ENCODE measurements at regions not wholly inside any gene's neighbourhood (a gene's known extent, or its start where the extent isn't known, plus 50 kb on each side); places are given as distances from the start of the nearest gene placed in this dataset.
"Not testable (repeated sequence)": the region's sequence is repeated elsewhere in the genome, so short reads cannot be mapped to it uniquely, and the experiment has no call there.

DNA sequence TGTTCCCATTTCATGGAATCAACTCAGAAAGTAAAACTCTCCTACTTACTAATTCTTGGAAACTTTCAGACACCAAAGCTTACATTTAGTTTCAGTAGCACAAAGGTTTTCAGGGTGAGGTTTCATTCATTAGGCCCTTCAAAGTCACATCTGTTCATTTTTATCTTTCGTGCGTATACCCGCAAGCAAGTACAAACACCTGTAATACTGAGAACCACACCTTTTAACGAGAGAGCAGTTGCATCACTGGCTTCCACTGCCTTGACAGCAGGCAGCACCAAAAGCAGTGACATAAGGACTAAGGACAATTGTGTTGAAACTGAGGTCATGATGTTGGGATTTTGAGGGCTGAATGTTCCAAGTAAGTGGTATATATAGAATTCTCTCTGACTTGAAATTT is 60.5 kb downstream of the GOLGA6L22 start:
- not testable (repeated sequence) for H4K20me1 ChIP-seq (ENCODE audit: control insufficient read depth, extremely low read depth, insufficient read depth, low read length); H3K27ac ChIP-seq (ENCODE audit: insufficient read depth, low read length); H3K4me2 ChIP-seq (ENCODE audit: extremely low read depth, insufficient read depth, low read length); H3K9ac ChIP-seq (ENCODE audit: insufficient read depth, low read length); H3K4me1 ChIP-seq (ENCODE audit: control insufficient read depth, extremely low read depth, insufficient read depth, low read length); H3K79me2 ChIP-seq (ENCODE audit: control insufficient read depth, insufficient read depth, low read length); H3K27me3 ChIP-seq (ENCODE audit: control insufficient read depth, insufficient read depth, low read length); H3K9me3 ChIP-seq (ENCODE audit: control insufficient read depth, insufficient read depth, low read depth, low read length); H3K36me3 ChIP-seq (ENCODE audit: control insufficient read depth, insufficient read depth, low read length); H3K4me3 ChIP-seq (replicated peaks in 1 of 4; ENCODE audit: control extremely low read depth in 1 of 4, insufficient read depth in 1 of 4, low read depth in 3 of 4, low read length in 4 of 4); H2AFZ ChIP-seq (ENCODE audit: low read length); DNase-seq (ENCODE audit: low read depth in 2 of 2)

DNA sequence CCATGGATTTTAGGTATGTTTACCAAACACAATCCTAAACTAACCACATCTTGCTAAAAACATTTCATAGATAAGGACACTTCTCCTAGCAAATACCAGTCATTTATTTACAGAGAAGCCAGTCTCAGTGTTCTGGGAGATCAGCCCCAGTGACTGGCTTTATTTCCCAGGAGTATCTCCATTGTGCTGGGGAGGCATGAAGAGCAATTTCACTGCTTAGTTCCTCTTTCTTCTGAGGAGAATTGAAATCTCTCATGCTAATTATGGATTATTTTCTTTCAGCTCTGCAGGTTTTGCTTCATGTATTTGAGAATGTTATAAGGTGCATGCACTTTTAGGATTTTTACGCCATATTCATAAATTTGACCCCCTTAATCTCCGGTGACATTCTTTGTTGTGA is 67.8 kb downstream of the GOLGA6L22 start:
- not testable (repeated sequence) for H3K27me3 ChIP-seq (ENCODE audit: control insufficient read depth, insufficient read depth, low read length); H4K20me1 ChIP-seq (ENCODE audit: control insufficient read depth, extremely low read depth, insufficient read depth, low read length); H3K36me3 ChIP-seq (ENCODE audit: control insufficient read depth, insufficient read depth, low read length); DNase-seq (ENCODE audit: low read depth in 2 of 2); H3K4me3 ChIP-seq (replicated peaks in 1 of 4; ENCODE audit: control extremely low read depth in 1 of 4, insufficient read depth in 1 of 4, low read depth in 3 of 4, low read length in 4 of 4); H3K27ac ChIP-seq (ENCODE audit: insufficient read depth, low read length); H3K9me3 ChIP-seq (ENCODE audit: control insufficient read depth, insufficient read depth, low read depth, low read length); H2AFZ ChIP-seq (ENCODE audit: low read length); H3K4me2 ChIP-seq (ENCODE audit: extremely low read depth, insufficient read depth, low read length); H3K4me1 ChIP-seq (ENCODE audit: control insufficient read depth, extremely low read depth, insufficient read depth, low read length); H3K9ac ChIP-seq (ENCODE audit: insufficient read depth, low read length); H3K79me2 ChIP-seq (ENCODE audit: control insufficient read depth, insufficient read depth, low read length)

DNA sequence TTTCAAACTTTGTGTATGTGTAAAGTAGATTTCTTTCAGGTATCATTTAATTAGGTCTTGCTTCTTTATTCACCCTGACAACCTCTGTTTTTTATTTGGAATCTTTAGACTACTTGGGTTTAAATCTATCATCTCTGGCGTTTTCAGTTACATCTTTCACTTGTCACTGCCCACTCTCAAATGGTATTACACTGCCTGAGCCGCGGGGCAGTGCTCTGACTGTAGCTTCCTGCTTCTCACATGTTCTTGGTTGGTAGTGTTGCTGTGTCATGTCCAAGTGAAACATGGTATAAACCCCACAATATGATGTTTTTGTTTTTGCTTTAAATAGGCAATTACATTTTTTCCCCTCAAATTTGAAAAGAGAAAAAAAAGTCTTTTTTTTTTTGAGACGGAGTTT is 68.3 kb downstream of the GOLGA6L22 start:
- not testable (repeated sequence) for H3K9ac ChIP-seq (ENCODE audit: insufficient read depth, low read length); DNase-seq (ENCODE audit: low read depth in 2 of 2); H3K79me2 ChIP-seq (ENCODE audit: control insufficient read depth, insufficient read depth, low read length); H3K27ac ChIP-seq (ENCODE audit: insufficient read depth, low read length); H3K4me3 ChIP-seq (replicated peaks in 1 of 4; ENCODE audit: control extremely low read depth in 1 of 4, insufficient read depth in 1 of 4, low read depth in 3 of 4, low read length in 4 of 4); H4K20me1 ChIP-seq (ENCODE audit: control insufficient read depth, extremely low read depth, insufficient read depth, low read length); H3K4me1 ChIP-seq (ENCODE audit: control insufficient read depth, extremely low read depth, insufficient read depth, low read length); H3K4me2 ChIP-seq (ENCODE audit: extremely low read depth, insufficient read depth, low read length); H3K27me3 ChIP-seq (ENCODE audit: control insufficient read depth, insufficient read depth, low read length); H3K36me3 ChIP-seq (ENCODE audit: control insufficient read depth, insufficient read depth, low read length); H2AFZ ChIP-seq (ENCODE audit: low read length); H3K9me3 ChIP-seq (ENCODE audit: control insufficient read depth, insufficient read depth, low read depth, low read length)

DNA sequence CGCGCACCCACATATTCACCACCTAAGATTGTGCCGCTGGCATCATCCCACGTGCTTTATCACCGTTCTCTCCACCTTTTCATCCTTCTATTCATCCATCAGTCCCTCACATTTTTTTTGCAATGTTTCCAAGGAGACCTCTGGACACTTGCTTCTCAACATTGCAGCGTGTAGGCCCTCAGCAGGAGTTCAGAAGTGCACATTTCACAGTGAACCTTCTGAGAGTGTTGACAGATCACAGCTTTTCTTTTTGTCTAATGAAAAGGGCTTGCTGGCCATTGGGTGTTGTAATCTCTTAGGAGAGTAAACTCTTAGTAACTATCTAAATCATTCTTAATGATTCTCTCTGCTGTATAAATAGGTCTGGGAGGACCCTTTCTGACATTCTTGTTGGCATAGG is 70.5 kb downstream of the GOLGA6L22 start:
- H3K9ac ChIP-seq (ENCODE audit: insufficient read depth, low read length); H3K4me3 ChIP-seq (replicated peaks in 1 of 4; ENCODE audit: control extremely low read depth in 1 of 4, insufficient read depth in 1 of 4, low read depth in 3 of 4, low read length in 4 of 4); H3K27me3 ChIP-seq (ENCODE audit: control insufficient read depth, insufficient read depth, low read length); H3K9me3 ChIP-seq (ENCODE audit: control insufficient read depth, insufficient read depth, low read depth, low read length); H2AFZ ChIP-seq (ENCODE audit: low read length); DNase-seq (ENCODE audit: low read depth in 2 of 2); H3K36me3 ChIP-seq (ENCODE audit: control insufficient read depth, insufficient read depth, low read length); H3K4me2 ChIP-seq (ENCODE audit: extremely low read depth, insufficient read depth, low read length); H3K79me2 ChIP-seq (ENCODE audit: control insufficient read depth, insufficient read depth, low read length); H4K20me1 ChIP-seq (ENCODE audit: control insufficient read depth, extremely low read depth, insufficient read depth, low read length); H3K27ac ChIP-seq (ENCODE audit: insufficient read depth, low read length); H3K4me1 ChIP-seq (ENCODE audit: control insufficient read depth, extremely low read depth, insufficient read depth, low read length): not testable (repeated sequence)

GRCh38 chr15:22559701-22560100 is 101.0 kb downstream of the GOLGA6L22 start:
- H3K4me1 ChIP-seq (ENCODE audit: control insufficient read depth, extremely low read depth, insufficient read depth, low read length); H3K27me3 ChIP-seq (ENCODE audit: control insufficient read depth, insufficient read depth, low read length); H3K36me3 ChIP-seq (ENCODE audit: control insufficient read depth, insufficient read depth, low read length); DNase-seq (ENCODE audit: low read depth in 2 of 2); H4K20me1 ChIP-seq (ENCODE audit: control insufficient read depth, extremely low read depth, insufficient read depth, low read length); H3K27ac ChIP-seq (ENCODE audit: insufficient read depth, low read length); H3K9me3 ChIP-seq (ENCODE audit: control insufficient read depth, insufficient read depth, low read depth, low read length); H3K9ac ChIP-seq (ENCODE audit: insufficient read depth, low read length); H3K79me2 ChIP-seq (ENCODE audit: control insufficient read depth, insufficient read depth, low read length); H3K4me2 ChIP-seq (ENCODE audit: extremely low read depth, insufficient read depth, low read length); H2AFZ ChIP-seq (ENCODE audit: low read length); H3K4me3 ChIP-seq (replicated peaks in 1 of 4; ENCODE audit: control extremely low read depth in 1 of 4, insufficient read depth in 1 of 4, low read depth in 3 of 4, low read length in 4 of 4): not testable (repeated sequence)

DNA sequence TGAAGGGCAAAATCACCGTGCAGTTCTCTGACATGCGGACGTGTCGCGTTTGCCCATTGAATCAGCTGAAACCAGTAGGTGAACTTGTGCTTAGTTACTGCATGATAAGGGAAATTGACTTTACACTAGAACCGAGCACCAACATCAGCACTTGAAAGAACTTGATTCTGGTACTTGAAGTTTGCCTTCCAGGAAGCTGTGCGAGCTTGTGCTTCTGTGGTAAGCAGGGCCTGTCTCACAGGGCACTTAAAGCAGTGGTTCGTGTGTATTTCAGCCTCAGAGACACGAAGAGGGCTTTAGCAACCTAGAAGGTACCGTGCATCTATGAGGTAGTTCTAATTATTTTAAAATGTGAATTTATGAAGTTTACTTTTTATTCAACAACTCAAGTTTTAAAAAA is 103.0 kb downstream of the GOLGA6L22 start:
- H3K27me3 ChIP-seq (ENCODE audit: control insufficient read depth, insufficient read depth, low read length); H4K20me1 ChIP-seq (ENCODE audit: control insufficient read depth, extremely low read depth, insufficient read depth, low read length); H3K4me3 ChIP-seq (replicated peaks in 1 of 4; ENCODE audit: control extremely low read depth in 1 of 4, insufficient read depth in 1 of 4, low read depth in 3 of 4, low read length in 4 of 4); H3K9me3 ChIP-seq (ENCODE audit: control insufficient read depth, insufficient read depth, low read depth, low read length); H3K79me2 ChIP-seq (ENCODE audit: control insufficient read depth, insufficient read depth, low read length); H3K4me2 ChIP-seq (ENCODE audit: extremely low read depth, insufficient read depth, low read length); H3K9ac ChIP-seq (ENCODE audit: insufficient read depth, low read length); H3K36me3 ChIP-seq (ENCODE audit: control insufficient read depth, insufficient read depth, low read length); DNase-seq (ENCODE audit: low read depth in 2 of 2); H3K4me1 ChIP-seq (ENCODE audit: control insufficient read depth, extremely low read depth, insufficient read depth, low read length); H3K27ac ChIP-seq (ENCODE audit: insufficient read depth, low read length); H2AFZ ChIP-seq (ENCODE audit: low read length): not testable (repeated sequence)

GRCh38 chr15:22566510-22566909 is 107.8 kb downstream of the GOLGA6L22 start:
- not testable (repeated sequence) for H3K27me3 ChIP-seq (ENCODE audit: control insufficient read depth, insufficient read depth, low read length); H3K27ac ChIP-seq (ENCODE audit: insufficient read depth, low read length); H2AFZ ChIP-seq (ENCODE audit: low read length); H4K20me1 ChIP-seq (ENCODE audit: control insufficient read depth, extremely low read depth, insufficient read depth, low read length); H3K36me3 ChIP-seq (ENCODE audit: control insufficient read depth, insufficient read depth, low read length); H3K9ac ChIP-seq (ENCODE audit: insufficient read depth, low read length); H3K4me1 ChIP-seq (ENCODE audit: control insufficient read depth, extremely low read depth, insufficient read depth, low read length); DNase-seq (ENCODE audit: low read depth in 2 of 2); H3K9me3 ChIP-seq (ENCODE audit: control insufficient read depth, insufficient read depth, low read depth, low read length); H3K4me2 ChIP-seq (ENCODE audit: extremely low read depth, insufficient read depth, low read length); H3K79me2 ChIP-seq (ENCODE audit: control insufficient read depth, insufficient read depth, low read length); H3K4me3 ChIP-seq (replicated peaks in 1 of 4; ENCODE audit: control extremely low read depth in 1 of 4, insufficient read depth in 1 of 4, low read depth in 3 of 4, low read length in 4 of 4)

Data from fibroblast of lung (primary cell).